Large intestine (tissue), 3 donors: ENCODE measurements at regions not wholly inside any gene's neighbourhood (a gene's known extent, or its start where the extent isn't known, plus 50 kb on each side); places are given as distances from the start of the nearest gene placed in this dataset.
A peak's percentile ranks its signal among the peaks of the same experiment; 100 is the strongest.

Experiments
- DNase-seq, 2 donors: peaks; one replicate each; pipeline versions ENCODE4 v3.0.0 to v3.0.0-alpha.2; 2013
- H3K27ac ChIP-seq: one replicate; pipeline ENCODE4 v1.5.1; 2013; ENCODE audit warnings: low read length
- H3K27me3 ChIP-seq: 2 replicates; pipeline ENCODE4 v1.6.1; 2013; ENCODE audit warnings: low read length; ENCODE audit not compliant: control insufficient read depth, insufficient read depth
- H3K36me3 ChIP-seq: 2 replicates; pipeline ENCODE4 v1.6.1; 2013; ENCODE audit warnings: low read length; ENCODE audit not compliant: control insufficient read depth, insufficient read depth
- H3K4me1 ChIP-seq: one replicate; pipeline ENCODE4 v1.6.1; 2013; ENCODE audit warnings: low read length; ENCODE audit not compliant: control insufficient read depth, insufficient read depth
- H3K4me3 ChIP-seq: one replicate; pipeline ENCODE4 v1.5.1; 2013; ENCODE audit warnings: low read length
- H3K9me3 ChIP-seq: one replicate; pipeline ENCODE4 v1.6.1; 2013; ENCODE audit warnings: mild to moderate bottlenecking, low read depth, low read length, moderate library complexity; ENCODE audit not compliant: control insufficient read depth
- WGBS: methylation state at CpG from one replicate; pipeline ENCODE4 v1.1.5; 2013; ENCODE audit warnings: low lambda C conversion rate; ENCODE audit not compliant: insufficient coverage; 5-methylcytosine and 5-hydroxymethylcytosine counted together

GRCh38 chr12:125329239-125330102 is 264.2 kb downstream of the AACS start:
- no peak for DNase-seq
- Histone ChIP-seq H3K9me3 (no peaks in the 10 kb centered on the region), H3K27ac (no peak overlapping the region), H3K36me3 (no peaks in the 10 kb centered on the region), H3K27me3 (peaks cover 15% of the 10 kb centered on the region), H3K4me1 (no peaks in the 10 kb centered on the region), H3K4me3 (no peak overlapping the region)
- WGBS, result 100% methylated on average over 1 of the region's 16 CpGs

- Histone ChIP-seq H3K9me3 (no peaks in the 10 kb centered on the region), H3K27ac (no peak overlapping the region), H3K36me3 (no peaks in the 10 kb centered on the region), H3K4me1 (no peaks in the 10 kb centered on the region), H3K4me3 (peak overlapping the region; percentile 19), H3K27me3 (peaks cover 18% of the 10 kb centered on the region)
- WGBS, result no CpG with 5 or more reads among the region's 30 CpGs
- DNase-seq, result peak; percentile 16 to 39
Observed at GRCh38 chr12:125330645-125331341, 265.6 kb downstream of the AACS start.

- Histone ChIP-seq H3K27ac (no peak overlapping the region), H3K4me1 (no peaks in the 10 kb centered on the region), H3K4me3 (peak overlapping the region; percentile 19), H3K27me3 (peaks cover 18% of the 10 kb centered on the region), H3K9me3 (no peaks in the 10 kb centered on the region), H3K36me3 (no peaks in the 10 kb centered on the region)
- DNase-seq, result peak in 1 of 2 donors; percentile 6
- no CpG with 5 or more reads among the region's 16 CpGs for WGBS
Observed at GRCh38 chr12:125331342-125332052, 266.3 kb downstream of the AACS start.

- DNase-seq, result no peak
- H3K9me3 ChIP-seq, result no peaks in the 10 kb centered on the region
- no peak overlapping the region for H3K27ac ChIP-seq
- WGBS, result 72% methylated on average over 3 of the region's 11 CpGs
- no peaks in the 10 kb centered on the region for H3K36me3 ChIP-seq
- H3K27me3 ChIP-seq, result peaks cover 18% of the 10 kb centered on the region
- no peak overlapping the region for H3K4me3 ChIP-seq
- H3K4me1 ChIP-seq, result no peaks in the 10 kb centered on the region
Observed at GRCh38 chr12:125332900-125333299, 267.7 kb downstream of the AACS start.

- H3K4me3 ChIP-seq, result no peak overlapping the region
- no peak overlapping the region for H3K27ac ChIP-seq
- H3K4me1 ChIP-seq, result no peaks in the 10 kb centered on the region
- no peaks in the 10 kb centered on the region for H3K9me3 ChIP-seq
- DNase-seq, result no peak
- peaks cover 10% of the 10 kb centered on the region for H3K27me3 ChIP-seq
- WGBS, result 100% methylated on average over 2 of the region's 4 CpGs
- no peaks in the 10 kb centered on the region for H3K36me3 ChIP-seq
Observed at GRCh38 chr12:125336246-125336645, 271.0 kb downstream of the AACS start.

- Histone ChIP-seq H3K4me3 (no peak overlapping the region), H3K27me3 (no peaks in the 10 kb centered on the region), H3K9me3 (no peaks in the 10 kb centered on the region), H3K36me3 (no peaks in the 10 kb centered on the region), H3K27ac (no peak overlapping the region), H3K4me1 (no peaks in the 10 kb centered on the region)
- no CpG with 5 or more reads among the region's 5 CpGs for WGBS
- DNase-seq, result peak; percentile 37 to 38
Observed at GRCh38 chr12:125340791-125341190, 275.6 kb downstream of the AACS start.

GRCh38 chr12:125341422-125341821 is 276.2 kb downstream of the AACS start:
- DNase-seq, result no peak
- H3K4me1 ChIP-seq, result no peaks in the 10 kb centered on the region
- H3K36me3 ChIP-seq, result no peaks in the 10 kb centered on the region
- H3K27ac ChIP-seq, result no peak overlapping the region
- WGBS, result 83% methylated on average over 1 of the region's 1 CpG
- H3K9me3 ChIP-seq, result no peaks in the 10 kb centered on the region
- H3K27me3 ChIP-seq, result no peaks in the 10 kb centered on the region
- no peak overlapping the region for H3K4me3 ChIP-seq

GRCh38 chr12:125343649-125344048 is 278.4 kb downstream of the AACS start:
- H3K36me3 ChIP-seq, result no peaks in the 10 kb centered on the region
- H3K4me1 ChIP-seq, result no peaks in the 10 kb centered on the region
- DNase-seq, result no peak
- no peaks in the 10 kb centered on the region for H3K9me3 ChIP-seq
- 85% methylated on average over 2 of the region's 3 CpGs for WGBS
- H3K4me3 ChIP-seq, result no peak overlapping the region
- H3K27me3 ChIP-seq, result no peaks in the 10 kb centered on the region
- no peak overlapping the region for H3K27ac ChIP-seq

- peak in 1 of 2 donors; percentile 3 for DNase-seq
- WGBS, result no CpG with 5 or more reads among the region's 4 CpGs
- H3K4me1 ChIP-seq, result no peaks in the 10 kb centered on the region
- H3K4me3 ChIP-seq, result no peak overlapping the region
- H3K36me3 ChIP-seq, result no peaks in the 10 kb centered on the region
- no peaks in the 10 kb centered on the region for H3K27me3 ChIP-seq
- H3K9me3 ChIP-seq, result no peaks in the 10 kb centered on the region
- H3K27ac ChIP-seq, result no peak overlapping the region
Observed at GRCh38 chr12:125346362-125346761, 281.1 kb downstream of the AACS start.

- Histone ChIP-seq H3K36me3 (no peaks in the 10 kb centered on the region), H3K4me1 (no peaks in the 10 kb centered on the region), H3K4me3 (no peak overlapping the region), H3K27ac (no peak overlapping the region), H3K27me3 (no peaks in the 10 kb centered on the region), H3K9me3 (no peaks in the 10 kb centered on the region)
- no CpG with 5 or more reads among the region's 2 CpGs for whole genome bisulfite sequencing
- DNase-seq, result no peak
Observed at GRCh38 chr12:125351788-125352187, 286.6 kb downstream of the AACS start.
